ENCODE measurements at regions not wholly inside any gene's neighbourhood (a gene's known extent, or its start where the extent isn't known, plus 50 kb on each side); places are given as distances from the start of the nearest gene placed in this dataset.
A peak's percentile ranks its signal among the peaks of the same experiment; 100 is the strongest.
"Not testable (repeated sequence)": the region's sequence is repeated elsewhere in the genome, so short reads cannot be mapped to it uniquely, and the experiment has no call there.

GRCh38 chr1:178020968-178021640 lies 51.2 kb upstream of the SEC16B start:
- no peak for DNase-seq (ENCODE audit: low read depth in 2 of 2)

- no peak for DNase-seq (ENCODE audit: low read depth in 2 of 2)
These were observed 52.1 kb upstream of the SEC16B start for GRCh38 chr1:178021950-178022349.

GRCh38 chr1:178023181-178023618 lies 53.3 kb upstream of the SEC16B start:
- no peak for DNase-seq (ENCODE audit: low read depth in 2 of 2)

GRCh38 chr1:178024504-178024903 lies 54.6 kb upstream of the SEC16B start:
- DNase-seq (ENCODE audit: low read depth in 2 of 2): no peak

GRCh38 chr1:178025613-178026356 lies 55.9 kb upstream of the SEC16B start:
- no peak for DNase-seq (ENCODE audit: low read depth in 2 of 2)

- no peak for DNase-seq (ENCODE audit: low read depth in 2 of 2)
These were observed 59.1 kb upstream of the SEC16B start for GRCh38 chr1:178028841-178029481.

- no peak for DNase-seq (ENCODE audit: low read depth in 2 of 2)
These were observed 60.6 kb upstream of the SEC16B start for GRCh38 chr1:178030467-178030866.

GRCh38 chr1:178031856-178032320 lies 62.0 kb upstream of the RASAL2 start:
- DNase-seq (ENCODE audit: low read depth in 2 of 2): peak in 1 of 2 donors; percentile 4

- DNase-seq (ENCODE audit: low read depth in 2 of 2): no peak
These were observed 60.9 kb upstream of the RASAL2 start for GRCh38 chr1:178033019-178033418.

- DNase-seq (ENCODE audit: low read depth in 2 of 2): no peak
These were observed 59.2 kb upstream of the RASAL2 start for GRCh38 chr1:178034676-178035075.

- DNase-seq (ENCODE audit: low read depth in 2 of 2): no peak
These were observed 57.8 kb upstream of the RASAL2 start for GRCh38 chr1:178036090-178036489.

GRCh38 chr1:178037510-178038253 lies 56.2 kb upstream of the RASAL2 start:
- DNase-seq (ENCODE audit: low read depth in 2 of 2): no peak

GRCh38 chr1:178038372-178038771 lies 55.5 kb upstream of the RASAL2 start:
- DNase-seq (ENCODE audit: low read depth in 2 of 2): no peak

GRCh38 chr1:178039891-178040290 lies 54.0 kb upstream of the RASAL2 start:
- no peak for DNase-seq (ENCODE audit: low read depth in 2 of 2)

GRCh38 chr1:178043940-178044339 lies 50.0 kb upstream of the RASAL2 start:
- DNase-seq (ENCODE audit: low read depth in 2 of 2): not testable (repeated sequence)
